Aorta (tissue), 5 donors: ENCODE measurements at regions not wholly inside any gene's neighbourhood (a gene's known extent, or its start where the extent isn't known, plus 50 kb on each side); places are given as distances from the start of the nearest gene placed in this dataset.

Experiments
- ATAC-seq: fragments of 200-7000 bp; cut with Tn5 transposase; one replicate; pipeline ENCODE4 v1.9.1; 2022; ENCODE audit warnings: moderate library complexity; ENCODE audit not compliant: low FRiP score
- DNase-seq, 2 donors: peaks; one replicate each; pipeline ENCODE4 v3.0.0-alpha.2; 2020
- H3K27ac ChIP-seq, 2 donors: one replicate each; pipeline ENCODE4 v1.5.1; 2013; ENCODE audit warnings: low read length in 2 of 2, mild to moderate bottlenecking in 2 of 2, moderate library complexity in 2 of 2, control low read depth in 1 of 2, inconsistent platforms in 1 of 2, low read depth in 1 of 2
- H3K27me3 ChIP-seq, 2 donors: one replicate each; pipeline ENCODE4 v1.6.1; 2013; ENCODE audit warnings: control low read depth in 1 of 2, low read length in 1 of 2, mild to moderate bottlenecking in 1 of 2, moderate library complexity in 1 of 2; ENCODE audit not compliant: insufficient read depth in 2 of 2, control insufficient read depth in 1 of 2
- H3K36me3 ChIP-seq, 2 donors: one replicate each; pipeline ENCODE4 v1.6.1; 2013; ENCODE audit warnings: control low read depth in 1 of 2, low read length in 1 of 2, mild to moderate bottlenecking in 1 of 2; ENCODE audit not compliant: insufficient read depth in 2 of 2, control insufficient read depth in 1 of 2
- H3K4me1 ChIP-seq, 2 donors: one replicate each; pipeline ENCODE4 v1.6.1; 2013; ENCODE audit warnings: low read length in 2 of 2, control low read depth in 1 of 2, mild to moderate bottlenecking in 1 of 2, moderate library complexity in 1 of 2; ENCODE audit not compliant: insufficient read depth in 2 of 2, control insufficient read depth in 1 of 2
- H3K4me3 ChIP-seq, 2 donors: one replicate each; pipeline ENCODE4 v1.5.1; 2013; ENCODE audit warnings: low read length in 2 of 2, control low read depth in 1 of 2, mild to moderate bottlenecking in 1 of 2
- H3K9me3 ChIP-seq: one replicate; pipeline ENCODE4 v1.6.1; 2013; ENCODE audit warnings: mild to moderate bottlenecking, low read length; ENCODE audit not compliant: control insufficient read depth
- WGBS, 2 donors: extraction: QIAGEN DNeasy Blood & Tissue Kit; methylation state at CpG; one replicate each; pipeline ENCODE4 v1.1.7; 2013; 5-methylcytosine and 5-hydroxymethylcytosine counted together
- intact Hi-C, 2 donors: fragments of 100-400 bp; cut with DNase I; formaldehyde crosslinking; loops; one replicate each; pipeline versions ENCODE4 v1.14.2 to v1.15.0; 2022
- donor health status: healthy with polysubstance abuse.
- donor health status: Bipolar disorder and iron deficiency.
- donor health status: DM: no; HTN: no; CAD: no.
- donor health status: DM: no; HTN: no; CAD: no.
- donor health status: DM: yes; HTN: yes; CAD: no.

DNA sequence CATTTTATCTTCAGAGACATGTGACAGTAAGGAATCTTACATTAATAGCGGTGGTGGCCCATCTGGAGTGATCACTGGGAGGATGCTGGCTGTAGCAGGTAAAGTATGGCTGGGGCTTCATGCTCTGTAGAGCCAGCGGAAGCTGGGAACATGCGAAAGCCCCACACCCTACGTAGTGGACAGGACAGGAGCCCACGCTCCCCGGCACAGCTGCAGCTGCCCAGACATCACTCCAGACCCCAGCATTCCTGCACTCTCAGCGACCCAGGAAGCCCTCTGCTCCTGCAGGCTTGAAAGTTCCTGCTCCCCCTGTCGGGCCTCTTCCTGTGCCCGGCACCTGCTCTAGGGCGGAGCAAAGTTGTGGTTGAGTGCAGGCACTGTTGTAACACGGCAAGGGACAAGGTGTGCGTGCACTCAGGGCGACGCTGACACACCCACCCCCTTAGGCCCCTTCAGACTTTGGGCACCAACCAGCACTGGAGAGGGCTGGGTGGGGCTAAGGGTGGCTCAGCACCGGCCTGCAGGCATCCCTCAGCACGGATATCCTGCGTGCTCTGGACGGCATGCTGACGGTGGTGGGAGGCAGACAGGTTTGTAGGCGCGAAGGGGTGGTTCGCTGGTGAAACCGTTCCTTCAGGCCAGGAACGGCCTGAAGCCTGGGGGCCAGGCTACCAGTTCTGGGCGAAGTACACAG lies 568.3 kb downstream of the FSCB start:
- no peaks in the 10 kb centered on the region for H3K9me3 ChIP-seq
- no peaks in the 10 kb centered on the region for H3K36me3 ChIP-seq
- no peaks in the 10 kb centered on the region for H3K4me1 ChIP-seq
- intact Hi-C loops = no loop called here
- WGBS, 2 donors = 87 to 91% methylated on average over 25 of the region's 25 CpGs
- no peak overlapping the region for H3K27ac ChIP-seq
- no peak overlapping the region for H3K4me3 ChIP-seq
- ATAC-seq (peak; percentile 46), DNase-seq (no peak)
- H3K27me3 ChIP-seq = no peaks in the 10 kb centered on the region

DNA sequence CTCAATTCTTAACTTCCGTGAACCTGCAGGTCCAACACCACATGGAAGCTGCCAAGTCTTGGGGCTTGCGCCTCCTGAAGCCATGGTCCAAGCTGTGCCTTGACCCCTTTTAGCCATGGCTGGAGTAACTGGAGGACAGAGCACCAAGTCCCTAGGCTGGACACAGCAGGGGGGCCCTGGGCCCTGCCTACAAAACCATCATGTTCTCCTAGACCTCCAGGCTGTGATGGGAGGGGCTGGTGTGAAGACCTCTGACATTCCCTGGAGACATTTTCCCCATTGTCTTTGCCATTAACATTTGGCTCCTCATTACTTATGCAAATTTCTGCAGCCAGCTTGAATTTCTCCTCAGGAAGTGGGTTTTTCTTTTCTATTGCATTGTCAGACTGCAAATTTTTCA lies 570.1 kb downstream of the FSCB start:
- H3K36me3 ChIP-seq = no peaks in the 10 kb centered on the region
- no peaks in the 10 kb centered on the region for H3K4me1 ChIP-seq
- intact Hi-C loops = no loop called here
- ATAC-seq (no peak), DNase-seq (no peak)
- WGBS, 2 donors = 90 to 94% methylated on average over 2 of the region's 2 CpGs
- H3K9me3 ChIP-seq = no peaks in the 10 kb centered on the region
- H3K27me3 ChIP-seq = no peaks in the 10 kb centered on the region
- H3K4me3 ChIP-seq = no peak overlapping the region
- no peak overlapping the region for H3K27ac ChIP-seq

DNA sequence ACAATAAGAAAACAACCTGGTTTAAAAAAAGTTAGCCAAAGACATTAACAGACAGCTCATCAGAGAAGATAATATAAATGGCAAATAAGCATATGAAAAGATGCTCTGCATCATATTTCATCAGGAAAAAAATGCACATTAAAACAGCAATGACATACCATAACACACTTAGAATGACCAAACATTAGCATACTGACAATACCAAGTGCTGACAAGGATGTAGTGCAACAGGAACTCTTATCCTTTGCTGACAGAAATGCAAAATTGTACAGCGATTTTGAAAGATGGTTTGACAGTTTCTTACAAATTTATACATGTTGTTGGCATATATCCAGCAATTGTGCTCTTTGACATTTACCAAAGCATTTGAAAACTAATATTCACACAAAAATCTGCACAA lies 573.0 kb downstream of the FSCB start:
- Histone ChIP-seq H3K9me3 (no peaks in the 10 kb centered on the region), H3K36me3 (no peaks in the 10 kb centered on the region), H3K4me1 (no peaks in the 10 kb centered on the region), H3K27me3 (no peaks in the 10 kb centered on the region), H3K4me3 (no peak overlapping the region), H3K27ac (no peak overlapping the region)
- intact Hi-C loops = no loop called here
- WGBS, 2 donors = 48 to 57% methylated on average over 1 of the region's 1 CpG
- ATAC-seq = no peak
- no peak for DNase-seq

DNA sequence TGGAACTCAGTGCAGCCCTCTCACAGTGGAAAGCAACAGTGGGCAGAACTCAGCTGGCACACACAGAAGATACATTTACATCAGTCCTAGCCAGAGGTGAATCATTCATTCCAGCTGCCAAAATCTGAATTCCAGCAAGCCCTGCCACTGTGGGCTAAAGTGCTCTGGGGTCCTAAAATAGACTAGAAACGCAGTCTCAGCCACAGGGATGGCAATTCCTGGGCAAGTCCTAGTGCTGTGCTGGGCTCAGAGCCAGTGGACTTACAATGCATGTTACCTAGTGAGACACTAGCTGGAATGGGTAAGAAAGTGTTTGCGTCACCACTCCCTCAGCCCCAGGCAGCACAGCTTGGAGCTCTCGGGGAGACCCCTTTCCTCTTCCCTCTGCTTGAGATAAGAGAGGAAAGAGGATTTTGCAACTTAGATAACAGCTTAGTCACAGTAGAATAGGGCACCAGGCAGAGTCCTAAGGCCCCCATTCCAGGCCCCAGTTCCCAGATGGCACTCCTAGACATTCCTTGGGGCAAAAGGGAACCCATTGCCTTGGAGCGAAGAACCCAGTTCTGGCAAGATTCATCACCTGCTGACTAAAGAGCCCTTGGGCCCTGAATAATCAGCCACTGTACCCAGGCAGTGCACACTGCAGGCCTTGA lies 592.9 kb downstream of the FSCB start:
- DNase-seq = peak in 1 of 2 donors; percentile 28
- 46 to 49% methylated on average over 4 of the region's 4 CpGs for WGBS, 2 donors
- no peak for ATAC-seq
- Histone ChIP-seq H3K4me3 (no peak overlapping the region), H3K36me3 (no peaks in the 10 kb centered on the region), H3K9me3 (no peaks in the 10 kb centered on the region), H3K4me1 (no peaks in the 10 kb centered on the region), H3K27me3 (no peaks in the 10 kb centered on the region), H3K27ac (no peak overlapping the region)
- intact Hi-C loops = no loop called here

DNA sequence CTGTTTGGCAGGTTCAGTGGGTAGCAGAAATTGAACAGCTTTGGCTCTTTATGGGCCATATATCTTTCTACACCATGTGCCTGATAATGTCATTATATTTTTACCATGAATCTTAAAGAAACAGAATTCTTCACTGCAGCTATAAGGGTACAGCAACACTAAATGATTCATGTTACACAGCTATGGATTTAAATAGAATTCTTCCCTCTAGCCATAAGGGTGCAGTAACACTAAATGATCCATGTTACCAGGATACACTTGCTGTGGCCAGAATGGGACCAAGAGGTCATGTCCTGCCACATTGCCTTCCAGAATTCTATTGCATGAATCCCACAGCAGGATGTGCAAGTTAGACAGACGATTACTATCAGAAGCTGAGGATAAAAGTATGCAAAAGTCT lies 603.9 kb downstream of the FSCB start:
- Histone ChIP-seq H3K9me3 (no peaks in the 10 kb centered on the region), H3K36me3 (no peaks in the 10 kb centered on the region), H3K27ac (no peak overlapping the region), H3K27me3 (no peaks in the 10 kb centered on the region), H3K4me1 (no peaks in the 10 kb centered on the region), H3K4me3 (no peak overlapping the region)
- intact Hi-C loops = no loop called here
- no peak for DNase-seq
- ATAC-seq = no peak
- WGBS, 2 donors = 36 to 39% methylated on average over 1 of the region's 1 CpG

DNA sequence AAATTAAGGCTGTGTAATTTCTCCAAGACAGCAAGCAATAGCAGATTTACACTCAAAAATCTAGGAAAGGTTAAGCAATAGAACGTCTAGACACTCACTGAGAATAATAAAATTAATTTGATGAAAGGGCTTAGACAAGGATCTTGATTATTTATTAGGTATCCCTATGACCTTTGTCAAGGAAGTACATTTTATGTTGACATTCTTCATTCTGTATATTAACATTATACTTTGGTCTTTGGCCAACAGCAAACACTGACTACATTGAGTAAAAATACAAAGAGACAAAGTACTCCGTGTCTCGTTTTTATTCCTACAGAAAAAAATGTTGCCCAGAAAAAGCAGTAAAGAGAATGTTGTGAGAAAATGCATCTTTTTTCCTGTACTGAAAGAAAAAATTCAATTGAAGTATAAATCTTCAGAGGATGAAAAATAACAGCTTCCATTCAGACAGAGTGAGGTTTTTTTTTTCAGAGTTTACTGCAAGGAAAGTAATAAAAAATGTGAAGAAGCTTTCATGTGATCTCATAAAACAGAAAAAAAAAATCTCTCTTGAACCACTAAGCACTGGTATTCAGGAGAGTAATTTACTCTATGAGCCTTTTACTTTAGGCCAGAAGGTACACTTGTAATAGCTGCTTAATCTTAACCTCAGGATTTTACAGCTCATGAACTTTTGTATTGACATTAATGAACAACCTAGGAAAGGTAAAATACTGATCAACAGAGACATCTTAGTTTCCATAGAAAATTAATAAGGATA lies 605.0 kb downstream of the FSCB start:
- DNase-seq (no peak), ATAC-seq (no peak)
- WGBS, 2 donors = 10 to 14% methylated on average over 3 of the region's 3 CpGs
- intact Hi-C loops = no loop called here
- no peaks in the 10 kb centered on the region for H3K36me3 ChIP-seq
- H3K9me3 ChIP-seq = no peaks in the 10 kb centered on the region
- no peak overlapping the region for H3K4me3 ChIP-seq
- no peaks in the 10 kb centered on the region for H3K4me1 ChIP-seq
- H3K27me3 ChIP-seq = no peaks in the 10 kb centered on the region
- no peak overlapping the region for H3K27ac ChIP-seq

DNA sequence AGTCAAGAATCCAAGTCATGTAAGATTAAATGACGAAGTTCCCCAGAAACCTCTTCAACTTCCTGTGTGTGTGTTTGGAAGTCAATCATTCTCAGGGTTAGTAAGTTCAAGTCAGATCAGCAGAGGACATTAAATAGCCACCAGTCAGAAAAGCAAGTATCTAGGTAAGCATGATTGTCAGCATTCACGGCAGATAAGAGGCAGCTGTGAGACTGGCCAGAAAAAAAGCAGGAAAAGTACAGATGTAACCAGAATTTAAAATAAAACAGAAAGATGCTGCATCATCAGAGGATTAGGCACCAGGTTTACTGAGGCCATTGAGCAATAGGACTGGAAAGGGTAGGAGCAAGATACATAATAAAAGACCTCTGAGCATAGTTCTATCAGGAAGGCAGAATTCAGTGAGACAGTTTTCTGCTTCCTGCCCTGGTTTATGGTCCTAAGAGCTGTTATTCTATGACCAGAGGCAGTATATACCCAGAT lies 606.9 kb downstream of the FSCB start:
- intact Hi-C loops = no loop called here
- WGBS, 2 donors = 11 to 14% methylated on average over 2 of the region's 2 CpGs
- no peak for ATAC-seq

DNA sequence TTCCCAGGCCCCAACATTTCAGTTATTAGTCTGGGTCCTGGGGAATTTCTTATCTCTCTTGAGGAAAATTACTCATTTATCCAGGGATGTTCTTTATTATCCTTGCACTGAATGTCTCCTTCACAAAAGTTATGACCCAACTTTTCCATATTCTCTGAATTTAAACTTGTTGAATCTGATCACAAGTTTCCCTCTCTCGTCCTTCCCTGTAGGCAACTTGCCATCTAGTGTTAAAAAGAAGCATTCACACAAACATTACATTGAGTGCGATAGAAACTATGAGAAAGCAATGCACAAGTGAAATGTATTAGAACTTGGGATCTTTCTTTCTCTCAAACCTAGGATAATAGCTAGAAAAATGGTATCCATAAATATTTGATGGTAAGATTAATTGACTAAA lies 608.4 kb downstream of the FSCB start:
- Histone ChIP-seq H3K4me3 (no peak overlapping the region), H3K27me3 (no peaks in the 10 kb centered on the region), H3K9me3 (no peaks in the 10 kb centered on the region), H3K36me3 (no peaks in the 10 kb centered on the region), H3K4me1 (no peaks in the 10 kb centered on the region), H3K27ac (no peak overlapping the region)
- 5 to 14% methylated on average over 2 of the region's 2 CpGs for WGBS, 2 donors
- intact Hi-C loops = no loop called here
- ATAC-seq (no peak), DNase-seq (no peak)

More for the DNA sequence above, 606.9 kb downstream of the FSCB start:
- Histone ChIP-seq H3K27ac (no peak overlapping the region), H3K27me3 (no peaks in the 10 kb centered on the region), H3K4me1 (no peaks in the 10 kb centered on the region), H3K9me3 (no peaks in the 10 kb centered on the region), H3K4me3 (no peak overlapping the region), H3K36me3 (no peaks in the 10 kb centered on the region)
- no peak for DNase-seq
